GM06990 (cell line): ENCODE measurements at regions not wholly inside any gene's neighbourhood (a gene's known extent, or its start where the extent isn't known, plus 50 kb on each side); places are given as distances from the start of the nearest gene placed in this dataset.

Experiments used
- DNase-seq: peaks from one replicate; pipeline ENCODE4 v3.0.0-alpha.2; 2011; ENCODE audit not compliant: insufficient read length; ENCODE audit errors: extremely low read depth
- H3K27me3 ChIP-seq: replicated peaks from 2 replicates; pipeline ENCODE4 v1.6.0; 2011; ENCODE audit warnings: low read length; ENCODE audit not compliant: control insufficient read depth, insufficient read depth
- H3K36me3 ChIP-seq: 2 replicates; pipeline ENCODE4 v1.5.1; 2011; ENCODE audit warnings: low read length; ENCODE audit not compliant: control insufficient read depth, insufficient read depth
- H3K4me3 ChIP-seq: replicated peaks from 2 replicates; pipeline ENCODE4 v1.5.1; 2011; ENCODE audit warnings: low read depth, mild to moderate bottlenecking, control low read depth, low read length
- TF ChIP-seq, protein P1 (sequence below): IDR thresholded peaks from 2 replicates; pipeline ENCODE4 v1.5.1; 2011; ENCODE audit warnings: low read length, control low read depth, mild to moderate bottlenecking, inconsistent platforms; ENCODE audit not compliant: insufficient read depth, poor library complexity, severe bottlenecking

- TF ChIP-seq, protein P1, sequence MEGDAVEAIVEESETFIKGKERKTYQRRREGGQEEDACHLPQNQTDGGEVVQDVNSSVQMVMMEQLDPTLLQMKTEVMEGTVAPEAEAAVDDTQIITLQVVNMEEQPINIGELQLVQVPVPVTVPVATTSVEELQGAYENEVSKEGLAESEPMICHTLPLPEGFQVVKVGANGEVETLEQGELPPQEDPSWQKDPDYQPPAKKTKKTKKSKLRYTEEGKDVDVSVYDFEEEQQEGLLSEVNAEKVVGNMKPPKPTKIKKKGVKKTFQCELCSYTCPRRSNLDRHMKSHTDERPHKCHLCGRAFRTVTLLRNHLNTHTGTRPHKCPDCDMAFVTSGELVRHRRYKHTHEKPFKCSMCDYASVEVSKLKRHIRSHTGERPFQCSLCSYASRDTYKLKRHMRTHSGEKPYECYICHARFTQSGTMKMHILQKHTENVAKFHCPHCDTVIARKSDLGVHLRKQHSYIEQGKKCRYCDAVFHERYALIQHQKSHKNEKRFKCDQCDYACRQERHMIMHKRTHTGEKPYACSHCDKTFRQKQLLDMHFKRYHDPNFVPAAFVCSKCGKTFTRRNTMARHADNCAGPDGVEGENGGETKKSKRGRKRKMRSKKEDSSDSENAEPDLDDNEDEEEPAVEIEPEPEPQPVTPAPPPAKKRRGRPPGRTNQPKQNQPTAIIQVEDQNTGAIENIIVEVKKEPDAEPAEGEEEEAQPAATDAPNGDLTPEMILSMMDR = no peak
- DNase-seq = no peak
- no peaks in the 10 kb centered on the region for H3K36me3 ChIP-seq
- no peak overlapping the region for H3K4me3 ChIP-seq
- H3K27me3 ChIP-seq = no peaks in the 10 kb centered on the region
These were observed 97.3 kb upstream of the SGK1 start for GRCh38 chr6:134415194-134415593.

DNA sequence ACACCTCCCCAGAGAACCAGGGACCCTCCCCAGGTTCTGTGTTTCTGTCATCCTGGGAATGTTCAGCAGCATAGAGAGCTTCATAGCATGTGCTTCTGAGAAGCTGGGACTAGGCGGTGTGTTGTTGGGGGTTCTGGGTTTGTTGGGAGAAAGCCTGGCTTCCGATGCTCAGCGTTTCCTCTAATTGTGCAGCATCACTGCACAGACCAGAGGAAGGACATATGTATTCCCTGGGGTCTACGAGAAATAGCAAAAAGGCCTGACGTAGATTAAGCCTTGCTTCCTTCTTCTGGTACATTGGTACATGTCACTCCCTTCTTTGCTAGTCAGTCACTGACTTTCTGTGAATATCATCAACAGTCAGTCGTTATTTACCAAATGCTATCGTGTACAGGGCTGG lies 96.9 kb upstream of the SGK1 start:
- no peaks in the 10 kb centered on the region for H3K36me3 ChIP-seq
- DNase-seq = no peak
- TF ChIP-seq, protein P1 = no peak
- H3K27me3 ChIP-seq = no peaks in the 10 kb centered on the region
- H3K4me3 ChIP-seq = no peak overlapping the region

- Histone ChIP-seq H3K27me3 (no peaks in the 10 kb centered on the region), H3K4me3 (no peak overlapping the region), H3K36me3 (no peaks in the 10 kb centered on the region)
- DNase-seq = no peak
- TF ChIP-seq, protein P1 = no peak
These were observed 95.3 kb upstream of the SGK1 start for GRCh38 chr6:134413241-134413643.

- DNase-seq = no peak
- no peak overlapping the region for H3K4me3 ChIP-seq
These were observed 92.6 kb upstream of the SGK1 start for GRCh38 chr6:134410541-134410940.

DNA sequence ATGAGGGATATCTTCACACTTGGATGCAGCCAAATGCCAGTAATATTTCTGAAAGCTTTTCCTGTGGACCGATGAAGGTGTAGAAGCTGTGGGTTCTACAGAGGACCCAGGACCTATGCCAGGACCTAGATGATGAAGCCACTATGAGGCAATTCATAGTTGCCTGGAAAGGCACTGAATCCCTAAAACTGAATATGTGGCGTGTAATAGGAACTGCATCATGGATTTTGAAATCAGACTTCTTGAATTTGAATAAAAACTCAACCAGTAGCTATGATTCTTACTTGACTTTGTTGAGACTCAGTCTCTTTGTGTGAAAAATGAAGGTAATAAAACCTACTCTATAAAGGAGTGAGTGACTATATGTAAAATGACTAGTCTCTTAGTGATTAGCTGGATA lies 89.9 kb upstream of the SGK1 start:
- Histone ChIP-seq H3K4me3 (no peak overlapping the region), H3K36me3 (no peaks in the 10 kb centered on the region), H3K27me3 (no peaks in the 10 kb centered on the region)
- TF ChIP-seq, protein P1 = no peak
- DNase-seq = no peak

More at GRCh38 chr6:134410541-134410940, 92.6 kb upstream of the SGK1 start:
- Histone ChIP-seq H3K36me3 (no peaks in the 10 kb centered on the region), H3K27me3 (no peaks in the 10 kb centered on the region)
- TF ChIP-seq, protein P1 = no peak

DNA sequence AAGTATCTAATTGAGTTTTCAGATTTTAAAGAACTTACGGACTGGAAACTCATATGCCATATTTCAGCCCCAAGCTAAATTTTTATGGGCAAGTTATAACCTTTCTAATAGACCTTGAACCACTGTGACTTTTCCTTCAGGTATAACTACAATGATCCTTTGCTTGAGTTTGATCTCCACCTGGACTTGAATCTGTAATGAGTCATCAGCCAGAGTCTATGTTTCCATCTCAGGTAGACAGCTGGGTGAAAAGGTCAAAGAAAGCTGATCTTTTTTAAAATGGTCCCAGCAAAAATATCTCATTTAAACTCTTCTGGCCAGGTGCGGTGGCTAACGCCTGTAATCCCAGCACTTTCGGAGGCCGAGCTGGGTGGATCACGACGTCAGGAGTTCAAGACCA lies 88.4 kb upstream of the SGK1 start:
- no peak overlapping the region for H3K4me3 ChIP-seq
- TF ChIP-seq, protein P1 = no peak
- no peak for DNase-seq
- no peaks in the 10 kb centered on the region for H3K27me3 ChIP-seq
- H3K36me3 ChIP-seq = no peaks in the 10 kb centered on the region
